Kidney (tissue), 13 donors: ENCODE measurements at regions not wholly inside any gene's neighbourhood (a gene's known extent, or its start where the extent isn't known, plus 50 kb on each side); places are given as distances from the start of the nearest gene placed in this dataset.

Experiments used
- DNase-seq, 5 donors: peaks; one replicate each; pipeline ENCODE4 v3.0.0-alpha.2; 2013 to 2020
- FAIRE-seq: peaks from 2 replicates; lab custom pipeline; 2012; peaks lifted over from hg19 to GRCh38; lab: Jason Lieb, UNC
- H3K27ac ChIP-seq, 2 donors: one replicate each; pipeline ENCODE4 v1.7.0; 2013; ENCODE audit warnings: low read depth in 2 of 2, low read length in 2 of 2, inconsistent platforms in 1 of 2
- H3K27me3 ChIP-seq: one replicate; pipeline ENCODE4 v1.7.1; 2013; ENCODE audit warnings: low read length, inconsistent platforms; ENCODE audit not compliant: control insufficient read depth, insufficient read depth
- H3K36me3 ChIP-seq, 3 donors: one replicate each; pipeline versions ENCODE4 v1.7.0 to v1.7.1; 2013; ENCODE audit warnings: low read length in 3 of 3, control low read depth in 1 of 3, inconsistent platforms in 1 of 3; ENCODE audit not compliant: insufficient read depth in 3 of 3, control insufficient read depth in 2 of 3
- H3K4me1 ChIP-seq, 3 donors: one replicate each; pipeline versions ENCODE4 v1.7.0 to v1.7.1; 2013; ENCODE audit warnings: low read length in 3 of 3, inconsistent platforms in 1 of 3, low read depth in 1 of 3; ENCODE audit not compliant: control insufficient read depth in 2 of 3, insufficient read depth in 2 of 3
- H3K4me3 ChIP-seq, 3 donors: one replicate each; pipeline versions ENCODE4 v1.7.0 to v1.8.1; 2013; ENCODE audit warnings: low read length in 3 of 3, control low read depth in 1 of 3, inconsistent platforms in 1 of 3
- H3K9ac ChIP-seq, 3 donors: one replicate each; pipeline versions ENCODE4 v1.7.0 to v1.7.1; 2013; ENCODE audit warnings: low read length in 3 of 3, control low read depth in 1 of 3, inconsistent platforms in 1 of 3
- H3K9me3 ChIP-seq, 3 donors: one replicate each; pipeline versions ENCODE4 v1.7.0 to v1.7.1; 2013; ENCODE audit warnings: low read length in 3 of 3, control low read depth in 1 of 3, inconsistent platforms in 1 of 3; ENCODE audit not compliant: control insufficient read depth in 2 of 3, insufficient read depth in 1 of 3
- intact Hi-C: fragments of 100-400 bp; cut with DNase I; formaldehyde crosslinking; loops from one replicate; pipeline ENCODE4 v1.11.1; 2022
- TF ChIP-seq, protein P1 (sequence below): IDR thresholded peaks from 3 replicates; pipeline ENCODE4 v1.5.1; 2012; ENCODE audit warnings: mild to moderate bottlenecking, moderate library complexity, borderline replicate concordance; ENCODE audit not compliant: insufficient read depth; ENCODE audit errors: extremely low read depth
- donor health status: control.
- donor health status: control.
- donor health status: control.
- donor health status: control.
- donor health status: control.
- donor health status: DM: yes; HTN: yes; CAD: no.
- donor health status: Normal renal cell carcinoma (clear cell type).

GRCh38 chr5:167319243-167319642, 972.2 kb upstream of the WWC1 start:
- FAIRE-seq (no peak), DNase-seq (no peak)
- TF ChIP-seq, protein P1, sequence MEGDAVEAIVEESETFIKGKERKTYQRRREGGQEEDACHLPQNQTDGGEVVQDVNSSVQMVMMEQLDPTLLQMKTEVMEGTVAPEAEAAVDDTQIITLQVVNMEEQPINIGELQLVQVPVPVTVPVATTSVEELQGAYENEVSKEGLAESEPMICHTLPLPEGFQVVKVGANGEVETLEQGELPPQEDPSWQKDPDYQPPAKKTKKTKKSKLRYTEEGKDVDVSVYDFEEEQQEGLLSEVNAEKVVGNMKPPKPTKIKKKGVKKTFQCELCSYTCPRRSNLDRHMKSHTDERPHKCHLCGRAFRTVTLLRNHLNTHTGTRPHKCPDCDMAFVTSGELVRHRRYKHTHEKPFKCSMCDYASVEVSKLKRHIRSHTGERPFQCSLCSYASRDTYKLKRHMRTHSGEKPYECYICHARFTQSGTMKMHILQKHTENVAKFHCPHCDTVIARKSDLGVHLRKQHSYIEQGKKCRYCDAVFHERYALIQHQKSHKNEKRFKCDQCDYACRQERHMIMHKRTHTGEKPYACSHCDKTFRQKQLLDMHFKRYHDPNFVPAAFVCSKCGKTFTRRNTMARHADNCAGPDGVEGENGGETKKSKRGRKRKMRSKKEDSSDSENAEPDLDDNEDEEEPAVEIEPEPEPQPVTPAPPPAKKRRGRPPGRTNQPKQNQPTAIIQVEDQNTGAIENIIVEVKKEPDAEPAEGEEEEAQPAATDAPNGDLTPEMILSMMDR = no peak
- H3K9me3 ChIP-seq = no peaks in the 10 kb centered on the region
- H3K4me3 ChIP-seq = no peak overlapping the region
- H3K27me3 ChIP-seq = no peaks in the 10 kb centered on the region
- intact Hi-C loops = no loop called here
- no peak overlapping the region for H3K9ac ChIP-seq
- no peak overlapping the region for H3K27ac ChIP-seq
- no peaks in the 10 kb centered on the region for H3K36me3 ChIP-seq
- no peaks in the 10 kb centered on the region for H3K4me1 ChIP-seq

DNA sequence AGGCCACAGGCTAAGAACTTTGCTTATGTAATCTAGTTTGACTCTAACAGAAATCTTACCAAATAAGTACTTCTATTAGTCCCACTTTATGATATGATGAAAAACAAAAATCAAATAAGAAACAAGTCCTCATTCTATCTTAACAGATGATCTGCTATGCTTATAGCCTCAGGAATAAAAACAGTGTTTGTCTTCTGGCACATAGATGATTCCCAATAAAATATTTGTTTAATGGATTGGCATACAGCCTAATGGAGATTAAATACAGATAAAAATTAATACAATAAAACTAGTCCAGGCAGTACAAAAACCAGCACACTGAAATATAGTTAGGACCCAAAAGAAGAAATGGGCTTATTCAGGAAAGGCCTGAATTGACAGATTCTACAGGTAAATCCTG, 971.4 kb upstream of the WWC1 start:
- intact Hi-C loops = no loop called here
- H3K9ac ChIP-seq = no peak overlapping the region
- no peaks in the 10 kb centered on the region for H3K9me3 ChIP-seq
- H3K36me3 ChIP-seq = no peaks in the 10 kb centered on the region
- no peak overlapping the region for H3K4me3 ChIP-seq
- H3K4me1 ChIP-seq = no peaks in the 10 kb centered on the region
- TF ChIP-seq, protein P1 = no peak
- no peaks in the 10 kb centered on the region for H3K27me3 ChIP-seq
- no peak for FAIRE-seq
- no peak overlapping the region for H3K27ac ChIP-seq
- DNase-seq = no peak

DNA sequence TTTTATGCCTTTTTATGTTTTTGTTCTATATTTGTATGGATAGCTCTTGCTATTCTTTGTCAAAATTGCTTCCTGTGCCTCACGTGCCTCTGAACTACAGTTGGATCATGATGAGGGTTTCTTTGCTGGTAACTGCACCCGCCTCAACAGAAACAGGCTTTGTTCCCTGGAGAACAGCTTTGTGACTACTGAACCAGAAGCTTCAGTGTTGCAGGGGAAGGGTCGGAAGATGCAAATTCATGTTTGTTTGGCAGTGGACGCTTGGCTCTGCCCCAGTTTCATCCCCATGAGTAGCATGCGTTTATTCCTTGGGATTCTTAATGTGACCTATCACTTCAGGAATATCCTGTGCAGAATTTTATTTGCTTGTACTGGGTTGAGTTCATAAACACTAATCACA, 959.1 kb upstream of the WWC1 start:
- DNase-seq (no peak), FAIRE-seq (no peak)
- no peaks in the 10 kb centered on the region for H3K4me1 ChIP-seq
- H3K9ac ChIP-seq = no peak overlapping the region
- H3K4me3 ChIP-seq = no peak overlapping the region
- H3K36me3 ChIP-seq = no peaks in the 10 kb centered on the region
- H3K9me3 ChIP-seq = no peaks in the 10 kb centered on the region
- intact Hi-C loops = no loop called here
- no peaks in the 10 kb centered on the region for H3K27me3 ChIP-seq
- TF ChIP-seq, protein P1 = no peak
- no peak overlapping the region for H3K27ac ChIP-seq

DNA sequence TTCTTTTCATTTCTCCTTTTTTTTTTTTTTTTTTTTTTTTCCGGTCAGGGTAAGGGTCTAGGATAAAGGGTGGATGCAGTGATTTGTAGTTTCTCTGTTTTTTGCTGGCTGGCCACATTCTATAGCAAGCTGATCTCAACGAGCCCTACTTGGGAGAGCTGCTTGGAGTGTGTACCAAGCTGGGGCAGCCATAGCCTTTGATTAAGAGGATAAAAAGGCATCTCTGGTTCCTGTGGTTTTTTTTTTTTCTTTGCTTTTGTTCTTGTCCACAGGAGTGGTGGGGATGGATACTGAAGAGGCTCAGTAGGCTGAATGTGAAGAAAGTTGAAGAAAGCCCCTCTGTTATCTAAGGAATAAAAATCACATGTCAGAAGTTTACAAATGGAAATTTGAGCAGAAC, 955.3 kb upstream of the WWC1 start:
- intact Hi-C loops = no loop called here
- FAIRE-seq (no peak), DNase-seq (no peak)
- H3K9me3 ChIP-seq = no peaks in the 10 kb centered on the region
- H3K27ac ChIP-seq = no peak overlapping the region
- TF ChIP-seq, protein P1 = no peak
- no peaks in the 10 kb centered on the region for H3K27me3 ChIP-seq
- no peak overlapping the region for H3K9ac ChIP-seq
- H3K4me1 ChIP-seq = no peaks in the 10 kb centered on the region
- H3K36me3 ChIP-seq = no peaks in the 10 kb centered on the region
- no peak overlapping the region for H3K4me3 ChIP-seq
